Amygdala (tissue), 56 donors: ENCODE measurements at regions not wholly inside any gene's neighbourhood (a gene's known extent, or its start where the extent isn't known, plus 50 kb on each side); places are given as distances from the start of the nearest gene placed in this dataset.

Experiments
- DNase-seq, 56 donors: peaks; one replicate each; lab custom pipeline; 2025; lab: John Stamatoyannopoulos, UW

DNA sequence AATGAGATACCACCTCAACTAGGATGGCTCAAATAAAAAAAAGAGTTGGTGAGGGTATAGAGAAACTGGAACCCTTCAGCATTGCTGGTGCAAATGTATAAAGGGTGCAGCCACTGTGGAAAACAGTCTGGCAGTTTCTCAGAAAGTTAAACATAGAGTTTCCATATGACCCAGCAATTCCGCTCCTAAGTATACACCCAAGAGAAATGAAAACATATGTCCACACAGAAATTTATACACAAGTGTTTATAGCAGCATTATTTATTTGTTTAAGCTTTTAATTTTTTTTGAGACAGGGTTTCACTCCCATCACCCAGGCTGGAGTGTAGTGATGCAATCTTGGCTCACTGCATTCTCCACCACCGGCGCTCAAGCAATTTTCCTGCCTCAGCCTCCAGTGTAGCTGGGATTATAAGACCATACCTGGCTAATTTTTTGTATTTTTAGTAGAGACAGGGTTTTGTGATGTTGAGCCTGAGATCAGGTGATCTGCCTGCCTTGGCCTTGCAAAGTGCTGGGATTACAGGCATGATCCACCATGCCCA is 118.2 kb upstream of the KIF5B start:
- no peak for DNase-seq

DNA sequence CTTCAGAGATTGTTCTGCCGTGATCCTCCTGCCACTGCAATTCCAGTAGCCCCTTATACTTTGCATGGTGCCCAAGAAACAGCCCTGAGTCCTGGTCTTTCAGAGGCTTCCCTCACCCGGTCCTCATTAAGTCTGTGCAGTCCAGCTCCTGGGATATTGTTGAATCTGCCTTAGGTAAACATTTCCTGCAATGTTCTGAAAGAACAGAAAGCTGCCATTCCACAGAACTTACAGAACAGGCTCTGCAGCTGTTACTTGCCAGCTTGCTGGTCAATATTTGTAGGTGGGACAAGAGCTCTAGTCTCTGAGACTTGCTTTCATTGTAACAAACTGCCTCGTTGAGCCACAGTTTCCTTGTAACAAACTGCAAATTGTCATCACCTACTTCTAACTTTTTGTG is 115.0 kb upstream of the KIF5B start:
- no peak for DNase-seq

DNA sequence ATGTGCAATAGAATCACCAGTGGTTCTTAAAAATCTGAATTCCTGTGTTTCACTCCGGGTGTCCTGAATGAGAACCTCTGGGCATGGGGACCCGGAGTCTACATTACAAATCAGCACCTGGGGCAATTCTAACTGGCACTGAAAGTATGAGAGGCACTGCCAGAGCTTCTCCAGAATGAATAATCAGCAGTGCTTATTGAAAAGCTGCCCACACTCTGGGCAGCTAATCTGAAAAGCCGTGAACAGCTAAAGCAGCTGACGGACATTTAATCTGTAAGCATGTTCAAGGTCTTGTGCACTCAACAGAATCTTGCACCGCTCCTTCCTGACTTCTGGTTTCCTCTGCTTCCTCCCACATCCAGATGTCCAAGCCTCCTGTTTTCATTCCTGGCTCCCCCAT is 113.3 kb upstream of the KIF5B start:
- DNase-seq, result no peak

DNA sequence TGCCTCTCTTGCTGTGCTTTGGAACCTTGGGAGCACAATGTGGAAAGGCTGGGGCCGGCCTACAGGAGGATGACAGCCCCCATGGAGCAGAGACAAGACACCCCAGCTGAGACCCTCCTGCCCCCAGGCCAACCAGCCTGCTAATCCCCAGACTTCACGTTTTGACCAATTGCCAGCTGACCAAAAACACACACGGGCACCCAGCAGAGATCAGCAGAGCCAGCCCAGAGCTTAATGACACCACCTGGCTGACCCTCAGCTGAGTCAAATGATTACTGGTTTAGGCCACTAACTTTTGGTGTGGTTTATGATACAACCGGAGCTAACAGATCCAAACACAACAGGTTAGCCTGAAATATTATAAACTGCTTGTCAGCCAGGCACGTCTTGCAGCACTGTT is 111.2 kb upstream of the KIF5B start:
- DNase-seq, result no peak

DNA sequence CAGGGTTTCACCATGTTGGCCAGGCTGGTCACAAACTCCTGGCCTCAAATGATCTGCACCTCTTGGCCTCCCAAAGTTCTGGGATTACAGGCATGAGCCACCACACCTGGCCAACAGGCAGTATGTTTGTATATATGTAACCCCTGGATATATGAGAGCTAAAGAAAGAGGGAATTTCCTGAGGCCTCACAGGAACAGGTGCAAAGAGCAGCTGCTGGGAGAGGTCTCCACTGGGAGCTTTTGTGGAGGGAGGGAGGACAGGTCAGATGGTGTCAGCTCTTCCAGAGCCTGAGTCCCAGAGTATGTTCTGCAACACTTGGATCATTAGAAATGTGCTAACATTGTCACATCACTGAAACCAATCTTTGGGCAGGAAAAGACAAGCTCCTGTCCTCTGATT is 110.1 kb upstream of the KIF5B start:
- DNase-seq, result no peak

DNA sequence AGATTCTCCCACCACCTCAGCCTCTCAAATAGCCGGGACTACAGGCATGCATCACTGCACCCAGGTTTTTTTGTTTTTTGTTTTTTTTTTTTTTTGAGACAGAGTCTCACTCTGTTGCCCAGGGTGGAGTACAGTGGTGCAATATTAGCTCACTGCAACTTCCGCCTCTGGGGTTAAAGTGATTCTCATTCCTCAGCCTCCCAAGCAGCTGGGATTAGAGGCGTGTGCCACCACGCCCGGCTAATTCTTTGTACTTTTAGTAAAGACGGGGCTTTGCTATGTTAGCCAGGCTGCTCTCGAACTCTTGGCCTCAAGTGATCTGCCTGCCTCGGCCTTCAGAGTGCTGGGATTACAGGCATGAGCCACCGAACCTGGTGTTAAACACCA is 107.5 kb upstream of the KIF5B start:
- DNase-seq, result no peak

DNA sequence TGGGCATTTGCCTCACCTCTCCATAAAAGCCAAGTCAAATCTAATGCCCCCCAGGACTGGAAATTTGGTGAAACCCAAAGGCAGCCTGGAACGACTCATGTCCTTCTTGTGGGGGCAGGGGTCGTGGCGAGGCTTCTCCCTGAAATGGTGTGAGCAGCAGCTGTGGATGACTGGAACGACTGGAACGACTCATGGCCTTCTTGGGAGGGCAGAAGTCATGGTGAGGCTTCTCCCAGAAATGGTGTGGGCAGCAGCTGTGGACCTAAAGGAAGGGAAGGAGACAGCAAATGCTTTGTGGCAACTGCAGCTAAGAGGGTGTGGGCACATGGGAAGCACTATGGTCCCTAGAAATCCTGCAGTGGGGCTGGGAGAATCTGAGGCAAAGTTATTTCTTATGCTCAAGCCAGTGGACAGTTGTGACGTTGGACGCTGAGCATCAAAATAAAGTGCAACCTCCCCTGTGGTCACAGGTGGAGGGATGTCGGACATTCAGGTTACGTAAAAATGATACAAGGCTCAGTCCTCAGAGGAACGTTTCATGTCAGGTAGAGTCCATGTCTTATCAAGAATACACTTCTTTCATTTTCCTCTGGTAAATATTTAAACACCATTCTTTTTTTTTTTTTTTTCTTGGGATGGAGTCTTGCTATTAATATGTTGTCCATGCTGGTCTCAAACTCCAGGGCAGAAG is 107.0 kb upstream of the KIF5B start:
- DNase-seq, result no peak

DNA sequence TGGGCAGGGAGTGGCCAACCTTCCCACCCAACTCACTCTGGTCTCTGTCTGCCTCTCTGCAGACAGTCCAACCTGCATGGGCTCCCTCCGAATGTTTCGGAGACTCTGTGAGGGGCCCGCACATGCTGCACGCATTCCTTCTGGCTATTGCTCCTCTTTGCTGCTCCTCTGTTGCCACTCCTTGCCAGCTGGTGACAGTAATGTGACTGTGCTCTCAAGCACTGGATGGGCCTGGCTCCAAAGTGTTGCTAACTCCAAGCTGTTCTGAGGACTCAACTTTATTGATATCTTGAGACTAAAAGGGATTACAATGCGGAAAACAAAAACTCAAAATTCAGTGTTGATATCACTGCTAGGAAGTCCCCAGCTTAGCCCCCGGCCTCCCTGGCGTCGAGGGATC is 105.4 kb upstream of the KIF5B start:
- DNase-seq, result no peak

DNA sequence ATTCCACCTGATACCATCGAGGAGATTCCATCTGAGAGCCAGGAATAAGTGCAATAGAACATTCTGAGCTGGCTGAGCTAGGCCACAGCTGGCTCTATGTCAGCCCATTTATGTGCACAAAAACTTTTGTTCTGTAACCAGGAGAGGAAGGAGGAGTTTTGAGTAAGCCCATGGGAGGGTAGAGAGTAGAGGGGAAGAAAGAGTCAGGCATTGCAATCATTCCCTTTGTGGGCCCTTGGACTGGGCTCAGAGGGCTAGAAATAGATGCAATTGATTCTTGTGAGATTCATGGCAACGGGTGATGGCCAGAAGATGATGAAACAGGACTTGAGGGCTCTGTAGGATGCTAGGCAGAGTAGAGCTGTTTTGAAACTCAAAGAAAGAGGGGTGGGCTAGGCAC is 104.6 kb upstream of the KIF5B start:
- no peak for DNase-seq

DNA sequence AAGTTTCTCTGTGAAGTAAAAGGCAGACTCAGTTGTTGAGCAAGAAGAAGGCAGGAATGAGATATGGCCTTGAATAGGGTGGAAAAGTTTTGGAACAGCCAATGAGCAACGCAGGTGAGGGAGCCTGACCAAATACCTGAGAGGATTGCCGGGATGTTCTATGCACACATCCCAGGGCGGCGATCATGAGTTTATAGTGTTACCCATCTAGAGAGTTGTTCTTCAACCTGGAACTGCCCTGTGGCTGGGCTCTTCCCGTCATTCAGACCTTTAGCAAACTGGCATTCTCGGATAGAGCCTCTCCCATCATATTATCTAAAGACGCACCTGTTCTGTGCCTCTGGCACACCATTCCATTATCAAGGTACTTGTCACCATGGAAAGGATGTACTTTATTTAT is 103.0 kb upstream of the KIF5B start:
- DNase-seq, result no peak

DNA sequence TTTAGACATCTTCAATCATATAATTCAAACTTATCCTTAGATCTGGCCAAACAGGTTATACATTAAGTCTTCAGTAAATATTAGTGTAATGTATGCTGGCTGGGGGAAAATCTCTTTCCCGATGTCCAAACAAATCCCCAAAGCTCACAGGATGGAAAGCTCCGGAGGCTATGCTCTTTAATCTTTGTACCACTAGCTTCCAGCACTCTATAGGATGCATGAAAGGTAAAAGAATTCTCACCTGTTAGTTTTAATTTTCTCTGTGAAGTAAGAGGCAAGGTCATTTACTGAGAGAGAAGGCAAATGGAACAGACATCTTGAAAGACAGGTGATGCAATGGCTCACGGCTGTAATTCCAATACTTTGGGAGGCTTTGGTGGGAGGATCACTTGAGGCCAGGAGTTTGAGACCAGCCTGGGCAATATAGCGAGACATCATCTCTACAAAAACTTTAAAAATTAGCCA is 99.8 kb upstream of the KIF5B start:
- no peak for DNase-seq

DNA sequence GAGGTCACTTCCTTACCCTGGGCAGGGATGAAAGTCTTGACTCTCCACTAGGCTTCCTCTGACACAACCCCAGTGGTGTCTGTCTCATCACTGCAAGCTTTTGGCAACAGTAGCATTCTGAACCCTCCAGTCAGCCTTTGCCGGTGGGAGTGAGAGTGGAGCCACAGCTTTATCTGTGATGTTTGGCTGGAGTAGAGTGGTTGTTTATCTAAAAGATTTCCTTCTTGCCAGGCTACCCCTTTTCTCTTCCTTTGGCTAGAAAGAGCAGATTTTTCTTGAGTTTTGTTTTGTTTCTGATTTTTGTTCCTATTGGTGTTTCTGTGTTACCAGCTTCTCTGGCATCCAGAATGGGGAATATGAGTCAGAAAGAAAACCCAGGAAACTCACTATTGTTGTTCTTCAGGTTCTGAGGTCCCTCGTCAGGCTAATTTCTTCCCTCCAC is 98.9 kb upstream of the KIF5B start:
- no peak for DNase-seq

DNA sequence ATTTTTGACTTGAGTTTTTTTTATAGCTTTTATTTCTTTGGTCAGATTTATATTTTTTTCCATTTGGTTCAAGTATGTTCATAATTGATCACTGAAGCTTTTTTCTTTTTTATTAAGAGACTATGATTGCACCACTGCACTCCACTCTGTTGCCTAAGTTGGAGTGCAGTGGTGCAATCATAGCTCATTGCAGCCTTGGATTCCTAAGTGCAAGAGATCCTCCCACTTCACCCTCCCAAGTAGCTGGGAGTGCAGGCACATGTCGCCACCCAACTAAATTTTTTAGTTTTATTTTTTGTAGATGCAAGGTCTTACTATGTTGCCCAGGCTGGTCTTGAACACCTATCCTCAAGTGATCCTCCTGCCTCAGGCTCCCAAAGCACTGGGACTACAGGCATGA is 97.7 kb upstream of the KIF5B start:
- no peak for DNase-seq

DNA sequence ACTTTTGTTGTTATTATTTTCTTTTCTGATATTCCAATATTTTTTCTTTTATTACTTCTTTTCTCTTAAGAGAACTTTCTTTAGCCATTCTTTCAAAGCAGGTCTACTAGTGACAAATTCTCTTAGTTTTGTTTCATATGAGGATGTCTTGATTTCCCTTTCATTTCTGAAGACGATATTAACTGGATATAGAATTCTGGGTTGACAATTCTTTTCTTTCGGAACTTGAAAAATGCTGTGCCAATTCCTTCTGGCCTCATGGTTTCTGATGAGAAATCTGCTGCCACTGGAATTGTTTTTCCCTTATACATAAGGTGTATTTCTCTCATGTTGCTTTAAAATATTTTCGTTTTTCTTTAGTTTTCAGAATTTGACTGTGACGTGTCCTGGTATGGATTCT is 97.0 kb upstream of the KIF5B start:
- DNase-seq, result no peak

DNA sequence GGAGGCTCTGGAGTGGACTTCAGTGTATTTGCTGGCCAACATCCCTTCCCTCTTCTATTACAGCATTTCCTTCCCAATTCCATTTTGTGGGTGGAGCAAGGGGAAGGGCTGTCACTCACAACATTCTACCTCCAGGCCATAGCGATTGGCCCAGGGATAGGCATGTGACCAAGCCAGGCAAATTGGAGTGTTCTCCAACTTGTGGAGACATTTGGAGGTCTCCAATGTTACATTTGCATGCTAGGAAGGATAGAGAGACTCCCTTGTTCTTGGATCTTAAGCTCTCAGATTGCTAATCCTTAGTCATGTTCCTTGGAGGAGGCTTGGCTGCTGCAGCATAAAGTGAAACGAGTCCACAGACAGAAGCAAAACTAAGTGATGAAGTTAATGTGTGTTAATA is 95.6 kb upstream of the KIF5B start:
- DNase-seq, result no peak

DNA sequence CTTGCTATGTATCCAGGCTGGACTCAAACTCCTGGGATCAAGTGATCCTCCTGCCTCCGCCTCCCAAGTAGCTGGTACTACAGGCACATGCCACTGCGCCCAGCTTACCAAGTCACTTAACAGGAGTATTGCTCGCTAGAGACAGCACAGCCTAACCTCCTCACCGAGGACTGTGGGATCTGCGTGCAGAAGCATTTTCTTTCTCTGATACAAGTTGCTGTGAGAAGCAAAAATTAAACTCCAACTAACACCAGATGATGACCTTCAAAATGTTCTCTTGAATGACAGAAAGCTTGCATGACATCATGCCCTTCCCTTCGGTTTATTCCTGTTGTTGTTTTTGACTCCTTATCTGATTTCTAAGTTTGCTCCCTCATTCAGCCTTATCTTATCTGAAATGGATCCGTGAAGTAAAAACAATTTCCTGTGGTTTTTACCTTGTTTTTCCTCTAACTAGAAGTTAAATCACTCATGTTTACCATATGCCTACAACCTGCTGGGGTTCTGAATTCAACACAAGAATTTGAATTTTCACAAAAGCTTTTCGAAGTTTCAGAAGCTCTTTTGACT is 94.4 kb upstream of the KIF5B start:
- no peak for DNase-seq

DNA sequence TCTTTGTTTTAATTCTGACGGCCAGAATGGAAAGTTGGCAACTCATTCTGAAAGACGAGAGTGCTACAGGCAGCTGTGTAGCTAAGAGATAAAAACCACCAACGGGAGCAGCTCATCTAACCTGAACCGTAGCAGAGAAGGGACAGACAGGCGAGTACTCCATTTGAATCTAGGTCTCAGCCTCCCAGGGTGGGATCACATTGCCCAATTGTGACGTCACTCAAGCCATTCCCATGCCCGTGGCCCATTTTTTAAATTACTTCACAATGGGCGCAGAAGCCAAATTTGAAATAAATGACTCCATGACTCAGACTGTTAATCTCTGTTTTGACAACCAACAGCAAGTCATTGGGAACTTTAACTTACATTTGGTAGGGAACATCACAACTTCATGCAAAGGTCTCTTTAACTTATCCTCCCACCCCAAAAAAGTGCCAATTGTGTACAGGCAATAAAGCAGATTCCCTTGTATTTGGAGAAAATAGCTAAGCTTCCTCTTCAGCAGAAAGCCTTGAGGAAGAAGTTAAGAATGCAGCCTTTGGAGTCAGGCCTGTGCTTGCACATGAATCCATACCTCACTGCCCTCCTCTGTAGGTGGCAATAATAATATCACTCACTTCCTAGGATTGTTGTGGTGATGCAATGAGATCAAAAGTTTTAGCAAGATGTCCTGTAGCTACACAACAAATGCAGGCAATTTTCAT is 93.2 kb upstream of the KIF5B start:
- DNase-seq, result no peak

DNA sequence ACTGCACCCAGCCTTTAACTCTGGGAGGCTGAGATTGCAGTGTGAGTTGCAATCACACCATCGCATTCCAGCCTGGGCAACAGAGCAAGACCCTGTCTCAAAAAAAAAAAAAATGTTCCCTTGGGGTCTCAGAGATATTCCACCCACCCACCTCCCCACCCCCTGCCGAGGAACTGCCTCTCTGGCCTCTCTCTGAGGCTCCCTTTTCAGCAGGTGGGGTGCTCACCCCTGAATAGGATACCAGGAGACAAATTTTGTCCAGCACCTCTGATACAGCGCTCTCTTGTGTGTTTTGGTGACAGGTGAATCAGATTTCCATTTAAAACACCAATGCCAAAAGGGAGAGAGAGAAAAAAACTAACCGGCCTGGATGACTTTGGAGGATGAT is 92.6 kb upstream of the KIF5B start:
- DNase-seq, result no peak

DNA sequence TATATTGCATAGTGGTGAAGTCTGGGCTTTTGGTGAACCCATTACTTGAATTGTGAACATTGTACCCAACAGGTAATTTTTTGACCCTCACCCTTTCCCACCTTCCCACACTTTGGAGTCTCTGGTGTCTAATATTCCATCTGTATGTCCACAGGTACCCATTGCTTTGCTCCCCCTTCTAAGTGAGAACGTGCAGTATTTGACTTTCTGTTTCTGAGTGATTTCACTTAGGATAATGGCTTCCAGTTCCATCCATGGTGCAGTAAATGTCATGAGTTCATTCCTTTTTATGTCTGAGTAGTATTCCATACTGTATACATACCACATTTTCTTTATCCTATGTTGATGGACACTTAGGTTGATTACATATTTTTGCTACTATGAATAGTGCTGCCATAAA is 91.5 kb upstream of the KIF5B start:
- DNase-seq, result no peak

DNA sequence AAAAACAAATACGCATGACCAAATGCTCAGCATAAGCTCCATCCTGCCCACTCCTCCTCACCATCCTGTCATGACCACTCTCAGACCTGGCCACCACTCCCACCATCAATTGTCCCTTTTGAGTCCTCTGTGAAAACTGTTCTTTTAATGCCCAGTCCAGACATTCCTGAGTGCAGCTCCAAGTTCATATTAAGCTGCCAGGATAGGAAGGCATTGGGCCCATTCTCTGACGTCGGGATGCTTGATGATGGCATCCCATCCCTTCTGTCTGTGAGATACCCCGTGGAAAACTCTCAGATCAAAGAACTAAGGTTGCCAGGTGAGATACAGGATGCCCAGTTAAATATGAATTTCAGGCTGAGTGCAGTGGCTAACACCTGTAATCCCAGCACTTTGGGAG is 89.9 kb upstream of the KIF5B start:
- DNase-seq, result no peak

DNA sequence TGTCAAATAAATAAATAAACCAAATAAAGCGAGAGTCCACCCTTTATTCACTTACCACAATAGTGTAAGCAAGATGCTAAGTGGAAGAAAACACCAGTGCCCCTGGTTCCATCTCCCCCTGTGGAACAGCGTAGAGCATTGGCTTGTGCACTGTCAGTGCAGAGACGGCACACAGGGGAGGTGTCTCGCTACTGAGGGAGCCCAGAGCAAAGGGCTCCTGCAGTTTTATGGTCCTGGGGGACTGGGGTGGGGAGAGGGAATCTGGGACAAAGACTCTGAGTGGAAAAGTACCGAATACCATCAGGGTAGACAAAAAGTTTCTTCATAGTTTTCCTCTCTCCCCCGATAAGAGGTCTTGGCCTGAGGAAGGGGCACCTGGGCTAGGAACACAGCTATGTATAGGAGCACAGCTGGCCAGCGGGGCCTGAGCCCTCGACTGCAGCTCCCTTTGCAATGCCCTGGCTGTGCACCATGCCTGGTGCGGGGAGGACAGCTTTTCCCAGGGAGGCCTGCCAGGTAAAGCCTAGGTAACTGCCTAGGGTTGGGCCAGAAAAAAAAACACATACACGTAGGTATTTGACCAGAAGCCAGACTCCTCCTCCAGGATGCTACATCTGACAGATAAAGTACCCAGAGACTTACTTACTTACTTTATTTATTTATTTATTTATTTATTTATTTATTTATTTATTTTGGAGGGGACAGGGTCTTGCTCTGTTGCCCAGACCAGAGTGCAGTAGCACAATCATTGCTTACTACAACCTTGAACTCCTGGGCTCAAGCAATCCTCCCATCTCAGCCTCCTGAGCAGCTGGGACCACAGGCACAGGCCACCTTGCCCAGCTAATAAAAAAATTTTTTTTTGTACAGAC is 88.8 kb upstream of the KIF5B start:
- DNase-seq, result no peak
